Gastrocnemius medialis (tissue), 4 donors: ENCODE measurements at regions not wholly inside any gene's neighbourhood (a gene's known extent, or its start where the extent isn't known, plus 50 kb on each side); places are given as distances from the start of the nearest gene placed in this dataset.
"Not testable (repeated sequence)": the region's sequence is repeated elsewhere in the genome, so short reads cannot be mapped to it uniquely, and the experiment has no call there.

Experiments used
- ATAC-seq, 2 donors: fragments of 150-250 bp; one replicate each; pipeline ENCODE4 v1.9.1; 2016
- DNase-seq, 2 donors: peaks; one replicate each; pipeline ENCODE4 v3.0.0-alpha.2; 2019
- H3K27ac ChIP-seq, 4 donors: fragments of 200-600 bp; sonication (generic); 1 replicate in 1 of 4; 2 replicates in 3 of 4; pipeline ENCODE4 v1.5.1; 2016 to 2018; ENCODE audit warnings: mild to moderate bottlenecking in 2 of 4, moderate library complexity in 1 of 4
- H3K27me3 ChIP-seq, 3 donors: fragments of 200-600 bp; sonication (generic) in 2 of 3; 1 replicate in 1 of 3; 2 replicates in 2 of 3; pipeline versions ENCODE4 v1.5.1 to v1.6.0; 2016 to 2019; ENCODE audit warnings: mild to moderate bottlenecking in 1 of 3, moderate library complexity in 1 of 3
- H3K36me3 ChIP-seq, 2 donors: fragments of 200-600 bp; sonication (generic) in 1 of 2; one replicate each; pipeline ENCODE4 v1.5.1; 2017 to 2018
- H3K4me1 ChIP-seq, 2 donors: fragments of 200-600 bp; sonication (generic) in 1 of 2; one replicate each; pipeline ENCODE4 v1.5.1; 2016 to 2017; ENCODE audit warnings: mild to moderate bottlenecking in 2 of 2
- H3K4me3 ChIP-seq, 4 donors: fragments of 200-600 bp; sonication (generic) in 3 of 4; 1 replicate in 1 of 4; 2 replicates in 3 of 4; pipeline ENCODE4 v1.5.1; 2016 to 2019; ENCODE audit warnings: mild to moderate bottlenecking in 2 of 4
- H3K9me3 ChIP-seq, 3 donors: fragments of 200-600 bp; sonication (generic) in 2 of 3; 1 replicate in 1 of 3; 2 replicates in 2 of 3; pipeline ENCODE4 v1.5.1; 2016 to 2019
- CTCF ChIP-seq, 5 experiments: fragments of 450-650 bp in 3 of 5; fragments of 200-600 bp in 2 of 5; sonication (generic) in 2 of 5; IDR thresholded peaks in 4 of 5; conservative IDR thresholded peaks in 1 of 5; 1 replicate in 4 of 5; 2 replicates in 1 of 5; pipeline ENCODE4 v1.5.1; 2016 to 2019; ENCODE audit warnings: antibody characterized with exemption in 5 of 5, mild to moderate bottlenecking in 3 of 5, moderate library complexity in 3 of 5
- POLR2A ChIP-seq, 2 donors: fragments of 450-650 bp; IDR thresholded peaks; one replicate each; pipeline ENCODE4 v1.6.1; 2017; ENCODE audit warnings: antibody characterized with exemption in 2 of 2, mild to moderate bottlenecking in 2 of 2, moderate library complexity in 2 of 2
- in situ Hi-C, 4 donors: fragments of 200-750 bp; cut with MboI; loops; one replicate each; pipeline versions ENCODE4 v1.15.0 to v1.8.0; 2017; ENCODE audit warnings: low sequenced_read_pairs in 4 of 4
- intact Hi-C: fragments of 100-400 bp; cut with DNase I; formaldehyde crosslinking; loops from one replicate; pipeline ENCODE4 v1.15.1; 2023; ENCODE audit warnings: low total_unique reads

GRCh38 chr9:73090214-73090613 is 61.5 kb upstream of the ANXA1 start:
- in situ Hi-C loops (loop anchor here in 2 of 4 donors (10.0 to 25.0 kb wide), 2 partner anchors 45 to 228 kb away; no protein-coding TSS in a partner anchor), intact Hi-C loops (no loop called here)
- H3K9me3 ChIP-seq: no peaks in the 10 kb centered on the region
- no peaks in the 10 kb centered on the region for H3K27me3 ChIP-seq
- ATAC-seq (no peak), DNase-seq (no peak)
- no peaks in the 10 kb centered on the region for H3K4me1 ChIP-seq
- TF ChIP-seq POLR2A (IDR thresholded peaks at IDR 0.05) (no peak), CTCF (IDR thresholded peaks at IDR 0.05 in 4 of 5, conservative IDR thresholded peaks at IDR 0.05 in 1 of 5) (no peak)
- H3K4me3 ChIP-seq: no peak overlapping the region
- H3K36me3 ChIP-seq: no peaks in the 10 kb centered on the region
- H3K27ac ChIP-seq: no peak overlapping the region

GRCh38 chr9:73089304-73089985 is 62.2 kb upstream of the ANXA1 start:
- Histone ChIP-seq H3K4me1 (no peaks in the 10 kb centered on the region), H3K4me3 (no peak overlapping the region), H3K36me3 (no peaks in the 10 kb centered on the region), H3K9me3 (no peaks in the 10 kb centered on the region), H3K27ac (no peak overlapping the region), H3K27me3 (no peaks in the 10 kb centered on the region)
- no peak for ATAC-seq
- no peak for DNase-seq
- intact Hi-C loops (loop anchor here (10.0 kb wide), 1 partner anchor 65 kb away; no protein-coding TSS in a partner anchor), in situ Hi-C loops (loop anchor here in 3 of 4 donors (5.0 to 25.0 kb wide), 3 partner anchors 227 to 235 kb away; no protein-coding TSS in a partner anchor)
- no peak for TF ChIP-seq CTCF (IDR thresholded peaks at IDR 0.05 in 4 of 5, conservative IDR thresholded peaks at IDR 0.05 in 1 of 5)
- no peak for TF ChIP-seq POLR2A (IDR thresholded peaks at IDR 0.05)

- not testable (repeated sequence) for H3K9me3 ChIP-seq, DNase-seq, H3K36me3 ChIP-seq, H3K27me3 ChIP-seq, H3K27ac ChIP-seq, H3K4me1 ChIP-seq, H3K4me3 ChIP-seq, ATAC-seq
- intact Hi-C loops (loop anchor here (10.0 kb wide), 1 partner anchor 63 kb away; no protein-coding TSS in a partner anchor), in situ Hi-C loops (loop anchor here in 3 of 4 donors (5.0 to 25.0 kb wide), 3 partner anchors 226 to 233 kb away; no protein-coding TSS in a partner anchor)
Observed at GRCh38 chr9:73087876-73088275, 63.8 kb upstream of the ANXA1 start.

GRCh38 chr9:73083519-73083918 is 68.1 kb upstream of the ANXA1 start:
- no peak for DNase-seq
- in situ Hi-C loops (loop anchor here in 2 of 4 donors (10.0 to 25.0 kb wide), 2 partner anchors 221 to 229 kb away; no protein-coding TSS in a partner anchor), intact Hi-C loops (loop anchor here (5.0 to 10.0 kb wide), 2 partner anchors 59 to 226 kb away; no protein-coding TSS in a partner anchor)
- Histone ChIP-seq H3K36me3 (no peaks in the 10 kb centered on the region), H3K9me3 (no peaks in the 10 kb centered on the region), H3K4me1 (no peaks in the 10 kb centered on the region), H3K4me3 (no peak overlapping the region), H3K27me3 (no peaks in the 10 kb centered on the region), H3K27ac (no peak overlapping the region)
- TF ChIP-seq POLR2A (IDR thresholded peaks at IDR 0.05) (no peak), CTCF (IDR thresholded peaks at IDR 0.05 in 4 of 5, conservative IDR thresholded peaks at IDR 0.05 in 1 of 5) (no peak)
- ATAC-seq: no peak

GRCh38 chr9:73081979-73082657 is 69.5 kb upstream of the ANXA1 start:
- in situ Hi-C loops: loop anchor here in 2 of 4 donors (10.0 to 25.0 kb wide), 2 partner anchors 220 to 227 kb away; no protein-coding TSS in a partner anchor
- DNase-seq (no peak), ATAC-seq (peak; percentile 56 to 70)
- H3K27me3 ChIP-seq: no peaks in the 10 kb centered on the region
- H3K27ac ChIP-seq: no peak overlapping the region
- no peaks in the 10 kb centered on the region for H3K4me1 ChIP-seq
- no peaks in the 10 kb centered on the region for H3K9me3 ChIP-seq
- no peak for TF ChIP-seq POLR2A (IDR thresholded peaks at IDR 0.05)
- TF ChIP-seq CTCF (IDR thresholded peaks at IDR 0.05 in 4 of 5, conservative IDR thresholded peaks at IDR 0.05 in 1 of 5): peak; percentile 30 to 78 (median 49)
- no peaks in the 10 kb centered on the region for H3K36me3 ChIP-seq
- intact Hi-C loops: loop anchor here (1.0 to 10.0 kb wide), 3 partner anchors 57 to 225 kb away; no protein-coding TSS in a partner anchor
- no peak overlapping the region for H3K4me3 ChIP-seq
